CD4-positive, alpha-beta T cell treated with Interleukin-4 for 1 hour (primary cell): ENCODE measurements at regions not wholly inside any gene's neighbourhood (a gene's known extent, or its start where the extent isn't known, plus 50 kb on each side); places are given as distances from the start of the nearest gene placed in this dataset.
"Not testable (repeated sequence)": the region's sequence is repeated elsewhere in the genome, so short reads cannot be mapped to it uniquely, and the experiment has no call there.

Experiments
- DNase-seq, 2 donors: peaks; one replicate each; pipeline ENCODE4 v3.0.0-alpha.2; 2020 to 2022

DNA sequence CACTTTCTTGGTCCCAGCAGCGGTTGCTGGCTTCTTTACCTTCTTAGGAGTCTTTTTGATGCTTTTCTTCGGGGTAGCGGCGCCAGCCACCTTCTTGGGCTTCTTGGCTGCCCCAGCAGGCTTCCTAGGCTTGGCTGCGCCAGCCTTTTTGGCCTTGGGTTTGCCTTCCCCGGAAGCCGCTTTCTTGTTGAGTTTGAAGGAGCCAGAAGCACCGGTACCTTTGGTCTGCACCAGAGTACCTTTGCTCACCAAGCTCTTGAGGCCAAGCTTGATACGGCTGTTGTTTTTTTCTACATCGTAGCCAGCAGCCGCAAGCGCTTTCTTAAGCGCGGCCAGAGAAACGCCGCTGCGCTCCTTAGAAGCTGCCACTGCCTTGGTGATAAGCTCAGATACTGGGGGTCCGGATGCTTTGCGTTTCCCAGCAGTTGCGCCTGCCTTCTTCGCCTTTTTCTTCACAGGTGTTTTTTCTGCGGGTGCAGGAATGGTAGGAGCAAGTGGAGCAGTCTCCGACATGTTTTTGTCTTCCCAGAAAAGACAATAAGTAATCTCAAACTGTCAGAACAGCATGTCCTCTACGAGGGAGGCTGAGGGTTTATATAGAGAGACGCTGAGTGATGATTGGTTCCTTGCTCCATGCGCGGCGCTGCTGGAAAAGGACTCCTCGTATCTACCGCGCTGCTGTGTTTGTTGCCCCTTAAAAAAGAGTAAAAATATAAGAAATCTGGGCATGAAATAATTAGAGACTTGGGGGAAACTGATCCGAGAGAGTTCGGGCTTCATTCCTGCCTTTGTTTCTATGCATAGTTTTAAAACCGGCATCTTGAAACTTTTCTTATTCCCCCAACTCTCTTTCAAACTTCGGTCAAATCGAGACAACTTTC is 130.3 kb upstream of the BTN3A2 start:
- DNase-seq = peak; percentile 85 to 92

DNA sequence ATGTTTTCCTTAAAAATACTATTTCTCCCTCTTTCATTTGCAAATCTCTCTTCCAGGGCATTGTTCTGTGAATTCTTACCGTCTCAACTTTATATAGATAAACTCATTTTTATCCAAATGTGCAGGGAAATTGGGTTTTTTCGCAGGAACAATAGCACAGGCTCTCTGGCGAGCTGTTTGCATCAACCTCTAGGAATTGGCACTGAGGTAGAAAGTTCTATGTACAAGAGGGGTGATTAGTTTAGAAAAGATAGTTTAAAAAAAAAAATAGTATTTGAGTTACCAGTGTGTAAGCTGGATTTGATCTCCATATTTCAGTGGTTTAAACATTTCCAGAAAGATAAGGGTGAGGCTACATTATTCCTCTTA is 129.7 kb upstream of the BTN3A2 start:
- DNase-seq = peak in 1 of 2 donors; percentile 31

DNA sequence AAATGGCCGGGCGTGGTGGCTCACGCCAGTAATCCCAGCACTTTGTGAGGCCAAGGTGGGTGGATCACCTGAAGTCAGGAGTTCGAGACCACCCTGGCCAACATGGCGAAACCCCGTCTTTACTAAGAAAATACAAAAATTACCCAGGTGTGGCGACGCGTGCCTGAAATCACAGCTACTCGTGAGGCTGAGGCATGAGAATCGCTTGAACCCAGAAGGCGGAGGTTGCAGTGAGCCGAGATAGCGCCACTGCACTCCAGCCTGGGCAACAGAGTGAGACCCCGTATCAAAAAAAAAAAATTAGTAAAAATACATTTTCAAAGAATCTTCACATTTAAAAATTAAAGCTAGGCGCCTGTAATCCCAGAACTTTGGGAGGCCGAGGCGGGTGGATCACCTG is 125.6 kb upstream of the BTN3A2 start:
- DNase-seq = not testable (repeated sequence)

DNA sequence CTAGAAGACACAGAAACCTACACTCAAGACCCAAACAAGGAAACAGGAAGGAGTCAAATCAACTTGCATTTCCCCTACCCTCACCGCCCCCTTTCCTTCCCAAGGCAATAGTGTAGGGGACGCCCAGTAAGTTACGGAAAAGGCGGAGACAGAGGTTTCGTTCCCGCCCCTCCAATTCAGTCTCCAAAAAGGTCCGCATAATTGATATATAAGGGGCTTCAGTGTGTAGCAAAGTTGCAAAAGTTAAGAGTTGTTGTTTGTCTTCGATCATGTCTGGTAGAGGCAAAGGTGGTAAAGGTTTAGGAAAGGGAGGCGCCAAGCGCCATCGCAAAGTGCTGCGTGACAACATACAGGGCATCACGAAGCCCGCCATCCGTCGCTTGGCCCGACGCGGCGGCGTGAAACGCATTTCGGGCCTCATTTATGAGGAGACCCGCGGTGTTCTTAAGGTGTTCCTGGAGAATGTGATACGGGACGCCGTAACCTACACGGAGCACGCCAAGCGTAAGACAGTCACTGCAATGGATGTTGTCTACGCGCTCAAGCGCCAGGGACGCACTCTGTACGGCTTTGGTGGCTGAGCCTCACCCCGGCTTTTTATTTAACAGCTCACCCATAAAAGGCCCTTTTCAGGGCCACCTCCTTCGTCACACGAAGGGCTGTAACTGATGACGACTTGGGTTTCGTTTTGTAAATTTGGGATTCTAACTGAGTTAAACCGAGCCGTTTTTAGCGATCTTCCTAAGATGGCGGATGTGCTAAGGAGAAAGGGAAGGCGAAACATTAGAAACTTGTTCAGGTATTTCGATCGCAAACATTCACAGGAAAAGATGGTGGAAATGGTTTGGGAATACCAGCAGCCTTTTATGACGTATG is 124.6 kb upstream of the BTN3A2 start:
- DNase-seq = peak; percentile 88 to 94

DNA sequence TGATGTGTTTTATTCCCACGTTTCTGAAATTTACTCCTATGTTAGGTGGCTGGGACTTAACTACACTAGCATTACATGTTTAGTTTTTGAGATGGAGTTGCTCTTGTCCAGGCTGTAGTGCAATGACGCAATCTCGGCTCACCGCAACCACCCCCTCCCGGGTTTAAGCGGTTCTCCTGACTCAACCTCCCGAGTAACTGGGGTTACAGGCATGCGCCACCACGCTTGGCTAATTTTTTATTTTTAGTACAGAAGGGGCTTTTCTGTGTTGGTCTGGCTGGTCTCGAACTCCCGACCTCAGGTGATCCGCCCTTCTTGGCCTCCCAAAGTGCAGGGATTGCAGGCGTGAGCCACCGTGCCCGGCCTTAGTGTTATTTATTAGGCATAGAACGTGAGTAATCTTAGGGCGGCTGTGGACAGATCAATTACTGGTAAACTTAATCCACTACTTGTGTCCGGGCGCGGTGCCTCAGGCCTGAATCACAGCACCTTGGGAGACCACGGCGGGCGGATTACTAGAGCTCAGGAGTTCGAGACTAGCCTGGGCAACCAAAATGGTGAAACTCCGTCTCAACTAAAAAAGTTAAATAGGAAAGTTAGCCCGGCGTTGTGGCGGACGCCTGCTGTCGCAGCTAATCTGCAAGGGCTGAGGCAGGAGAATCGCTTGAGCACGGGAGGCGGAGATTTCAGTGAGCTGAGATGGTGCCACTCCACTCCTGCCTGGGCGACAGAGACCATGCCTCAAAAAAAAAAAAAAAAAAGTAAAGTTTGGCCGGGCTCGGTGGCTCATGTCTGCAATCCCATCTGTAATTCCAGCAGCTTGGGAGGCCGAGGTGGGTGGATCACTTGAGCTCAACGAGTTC is 123.7 kb upstream of the BTN3A2 start:
- DNase-seq = peak; percentile 66 to 72

DNA sequence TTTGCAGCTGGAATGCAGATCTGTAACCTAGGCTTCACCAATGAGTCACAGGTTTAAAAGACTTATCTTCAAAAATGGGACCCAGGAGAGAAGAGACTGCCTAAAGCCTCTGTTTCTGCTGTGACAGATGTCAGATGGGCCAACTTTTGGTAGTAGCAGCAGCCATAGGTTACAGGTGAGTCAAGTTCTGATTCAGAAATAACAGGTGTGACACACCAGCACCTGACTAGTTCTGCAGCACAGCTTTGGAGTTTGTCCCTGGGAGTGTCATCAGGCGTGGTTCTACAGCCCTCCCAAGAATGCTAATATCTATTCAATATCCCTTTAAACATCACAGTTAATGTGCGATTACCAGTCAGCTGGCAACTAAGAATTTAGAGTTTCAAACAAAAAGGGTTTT is 121.9 kb upstream of the BTN3A2 start:
- DNase-seq = no peak

DNA sequence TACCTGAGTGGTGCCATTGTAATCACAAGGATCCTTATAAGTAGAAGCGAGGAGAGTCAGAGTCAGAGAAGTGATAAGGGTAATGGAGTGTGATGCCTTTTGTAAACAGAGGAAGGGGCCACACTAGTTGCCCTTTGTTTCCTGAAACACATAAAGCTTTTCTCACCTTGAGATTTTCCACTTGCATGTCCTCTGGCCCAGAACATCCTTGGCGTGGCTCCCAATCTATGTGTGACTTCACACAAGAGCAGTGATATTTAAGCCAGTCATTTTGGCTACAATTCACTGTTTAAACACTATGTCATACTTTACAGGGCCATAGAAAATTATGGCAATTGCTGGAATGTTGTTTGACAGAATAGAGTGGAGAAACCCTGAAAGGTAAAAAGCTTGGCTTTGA is 121.2 kb upstream of the BTN3A2 start:
- DNase-seq = no peak

DNA sequence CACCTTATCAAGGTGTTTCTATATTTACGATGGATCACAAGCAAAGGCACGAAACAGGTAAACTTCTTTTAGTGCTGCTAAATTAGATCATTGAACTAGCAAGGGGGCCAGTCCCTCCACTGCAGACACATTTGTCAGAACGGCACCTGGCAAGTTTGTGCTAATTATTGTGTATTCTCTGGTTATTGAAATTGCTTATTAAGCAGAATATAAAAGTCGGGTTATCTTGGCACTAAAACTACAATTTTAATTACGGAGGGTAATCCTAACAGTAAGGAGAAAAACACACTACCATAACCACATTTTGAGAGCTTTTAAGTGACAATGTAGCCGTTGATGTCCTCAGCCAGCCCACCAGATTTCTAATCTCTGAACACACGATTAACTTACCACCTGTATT is 118.9 kb upstream of the BTN3A2 start:
- DNase-seq = no peak

DNA sequence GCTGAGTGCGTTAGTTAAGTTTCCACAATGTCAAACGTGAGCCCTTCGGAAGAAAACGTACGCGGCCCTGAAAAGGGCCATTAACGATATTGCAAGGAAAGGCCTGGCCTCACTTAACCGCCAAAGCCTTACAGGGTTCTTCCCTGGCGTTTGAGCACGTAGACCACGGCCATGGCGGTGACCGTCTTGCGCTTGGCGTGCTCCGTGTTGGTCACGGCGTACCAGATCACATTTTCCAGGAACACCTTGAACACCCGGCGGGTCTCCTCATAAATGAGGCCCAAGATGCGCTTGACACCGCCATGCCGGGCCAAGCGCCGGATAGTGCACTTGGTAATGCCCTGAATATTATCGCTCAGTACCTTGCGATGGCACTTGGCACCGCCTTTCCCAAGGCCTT is 118.4 kb upstream of the BTN3A2 start:
- DNase-seq = no peak

DNA sequence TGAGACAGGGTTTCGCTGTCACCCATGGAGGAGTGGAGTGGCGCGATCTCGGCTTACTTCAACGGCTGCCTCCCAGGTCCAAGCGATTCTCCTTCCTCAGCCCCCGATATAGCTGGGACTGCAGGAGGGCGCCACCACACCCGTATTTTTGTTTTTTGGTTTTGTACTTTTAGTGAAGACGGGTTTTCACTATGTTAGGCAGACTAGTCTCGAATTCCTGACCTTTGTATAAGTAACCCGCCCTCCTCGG is 115.4 kb upstream of the BTN3A2 start:
- no peak for DNase-seq

DNA sequence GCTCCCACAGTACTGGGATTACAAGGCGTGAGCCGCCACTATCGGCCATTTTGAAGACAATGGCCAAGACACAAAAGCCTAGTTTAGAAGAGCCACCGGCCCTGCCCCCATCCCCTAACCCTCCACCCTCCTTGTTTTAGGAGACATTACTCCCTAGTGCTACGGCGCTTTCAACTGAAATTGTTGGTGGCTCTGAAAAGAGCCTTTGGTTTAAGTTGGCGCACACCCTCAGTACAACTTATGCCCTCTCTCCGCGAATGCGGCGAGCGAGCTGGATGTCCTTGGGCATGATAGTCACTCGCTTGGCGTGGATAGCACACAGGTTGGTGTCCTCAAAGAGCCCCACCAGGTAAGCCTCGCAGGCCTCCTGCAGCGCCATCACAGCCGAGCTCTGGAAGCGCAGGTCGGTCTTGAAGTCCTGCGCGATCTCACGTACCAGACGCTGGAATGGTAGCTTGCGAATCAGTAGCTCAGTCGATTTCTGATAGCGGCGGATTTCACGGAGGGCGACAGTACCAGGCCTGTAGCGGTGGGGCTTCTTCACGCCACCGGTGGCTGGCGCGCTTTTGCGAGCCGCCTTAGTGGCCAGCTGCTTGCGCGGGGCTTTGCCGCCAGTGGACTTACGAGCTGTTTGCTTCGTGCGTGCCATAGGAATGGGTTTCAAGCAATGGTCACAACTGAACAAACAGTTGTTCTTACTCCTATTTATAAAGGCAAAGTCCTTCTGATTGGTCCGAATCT is 114.9 kb upstream of the BTN3A2 start:
- DNase-seq = peak; percentile 84

DNA sequence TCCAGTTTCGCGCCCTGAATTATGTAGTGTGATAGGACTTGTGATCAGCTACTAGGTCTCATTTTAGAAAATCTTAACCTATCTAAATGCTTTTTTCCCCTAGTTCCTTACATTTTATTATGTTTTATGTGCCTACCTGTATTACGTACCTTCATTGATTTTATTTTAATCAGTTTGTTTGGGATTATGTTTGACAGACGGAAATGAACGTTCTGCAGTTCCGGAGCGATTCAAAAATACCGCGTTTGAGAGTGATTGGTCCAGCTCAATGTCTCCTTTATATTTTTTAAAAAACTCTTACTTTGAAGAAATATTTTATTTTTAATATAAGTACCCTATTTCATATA is 114.3 kb upstream of the BTN3A2 start:
- peak; percentile 53 to 74 for DNase-seq

DNA sequence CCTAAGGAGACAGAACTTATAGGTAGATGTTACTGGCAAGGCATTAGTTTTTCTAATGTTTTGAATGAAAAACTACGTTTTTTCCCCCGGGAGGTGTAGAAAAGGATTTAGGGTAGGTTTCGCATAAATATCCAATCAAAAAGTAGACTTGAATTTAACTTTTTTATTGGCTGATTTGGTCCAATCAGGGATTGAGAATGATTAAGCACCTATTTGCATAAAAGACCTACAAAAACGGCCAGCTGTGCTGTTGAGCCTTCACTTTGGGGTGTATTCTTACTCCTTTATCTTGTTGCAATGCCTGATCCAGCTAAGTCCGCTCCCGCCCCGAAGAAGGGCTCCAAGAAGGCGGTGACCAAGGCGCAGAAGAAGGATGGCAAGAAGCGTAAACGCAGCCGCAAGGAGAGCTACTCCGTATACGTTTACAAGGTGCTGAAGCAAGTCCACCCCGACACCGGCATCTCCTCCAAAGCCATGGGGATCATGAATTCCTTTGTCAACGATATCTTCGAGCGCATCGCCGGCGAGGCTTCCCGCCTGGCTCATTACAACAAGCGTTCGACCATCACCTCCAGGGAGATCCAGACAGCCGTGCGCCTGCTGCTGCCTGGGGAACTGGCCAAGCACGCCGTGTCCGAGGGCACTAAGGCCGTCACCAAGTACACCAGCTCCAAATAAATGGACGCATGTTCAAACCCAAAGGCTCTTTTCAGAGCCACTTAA is 113.5 kb upstream of the BTN3A2 start:
- DNase-seq = peak; percentile 77 to 90

DNA sequence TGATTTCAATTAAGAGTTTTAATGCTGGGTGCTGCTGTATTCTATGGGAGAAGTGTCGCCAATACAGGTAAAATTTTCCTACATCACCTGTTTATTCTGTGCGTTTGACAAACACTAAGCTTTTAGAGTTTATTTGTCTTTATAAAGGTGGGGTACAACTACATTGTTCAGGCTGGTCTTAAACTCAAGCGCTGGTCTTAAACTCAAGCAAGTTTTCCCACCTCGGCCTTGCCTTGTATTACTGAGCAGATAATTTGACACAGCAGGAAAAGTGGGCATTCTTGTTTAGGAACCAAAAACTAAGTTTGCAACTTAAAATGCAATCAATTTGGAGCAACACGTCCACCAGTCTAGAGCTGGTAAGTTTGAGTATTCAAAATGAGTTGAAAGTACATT is 112.9 kb upstream of the BTN3A2 start:
- DNase-seq = no peak

DNA sequence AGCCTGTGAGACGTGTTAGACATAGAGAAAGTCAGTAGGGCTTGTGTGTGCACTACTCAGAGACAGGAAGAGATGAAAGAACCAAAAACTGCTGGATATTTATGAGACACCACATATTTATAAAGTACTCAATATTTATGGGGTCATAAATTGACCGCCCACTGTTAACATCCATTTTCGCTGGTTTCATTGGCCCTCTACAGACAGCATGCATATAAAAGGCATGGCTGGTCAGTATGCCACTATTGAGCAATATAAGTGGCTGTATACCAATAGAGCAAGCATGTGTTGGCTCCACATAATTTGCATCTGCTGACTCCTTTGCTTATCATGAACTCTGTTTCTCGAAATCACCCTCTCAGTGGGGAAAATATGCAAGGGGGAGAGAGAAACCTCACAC is 110.3 kb upstream of the BTN3A2 start:
- no peak for DNase-seq

DNA sequence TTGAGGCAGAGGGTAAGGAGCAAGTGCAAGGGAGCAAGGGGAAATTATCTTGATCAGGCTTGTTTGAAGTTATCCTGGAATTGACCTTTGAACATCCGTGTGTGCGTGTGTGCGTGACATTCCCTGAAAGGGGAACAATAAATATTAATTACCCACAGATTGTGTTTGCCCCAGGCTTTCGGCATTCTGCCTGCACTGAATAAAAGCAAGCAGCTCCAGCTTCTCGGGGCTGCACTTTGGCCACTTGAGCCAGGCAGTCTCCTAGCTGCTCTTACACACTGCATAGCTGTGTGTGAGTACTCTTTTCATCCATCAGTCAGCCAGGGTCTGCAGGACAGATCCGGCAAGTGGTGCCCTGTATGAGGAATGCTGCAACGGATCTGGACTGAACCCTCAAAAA is 107.7 kb upstream of the BTN3A2 start:
- no peak for DNase-seq

DNA sequence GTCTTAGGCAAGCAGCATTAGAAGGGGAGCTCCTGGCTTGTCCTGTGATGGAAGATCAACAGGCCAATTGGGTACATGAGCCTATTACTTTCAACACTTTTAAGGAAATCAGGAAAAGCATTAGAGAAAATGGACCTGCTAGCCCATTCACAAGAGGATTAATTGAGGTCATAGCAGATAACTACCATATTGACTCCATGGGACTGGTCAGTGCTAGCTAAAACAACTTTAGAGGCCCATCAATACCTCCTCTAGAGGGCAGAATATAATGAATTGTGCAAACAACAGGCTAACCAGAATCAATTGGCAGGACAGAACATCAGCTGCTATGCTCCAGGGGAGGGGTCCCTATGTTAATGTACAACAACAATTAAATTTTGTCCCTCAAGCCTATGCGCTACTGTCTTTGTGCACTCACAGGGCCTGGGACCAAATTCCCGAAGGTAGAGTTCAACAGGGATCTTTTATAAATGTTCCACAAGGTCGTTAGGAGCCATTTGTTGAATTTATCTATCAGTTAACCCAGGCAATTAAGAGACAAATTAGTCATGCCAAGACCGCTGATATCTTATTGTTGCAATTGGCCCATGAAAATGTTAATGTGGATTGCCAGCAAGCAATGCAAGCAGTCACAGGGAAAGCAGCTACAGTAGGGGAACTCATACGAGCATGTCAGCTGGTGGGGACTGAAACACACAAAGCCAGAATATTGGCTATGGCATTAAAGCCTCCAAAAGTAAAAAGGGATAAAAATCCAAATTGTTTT is 106.6 kb upstream of the BTN3A2 start:
- DNase-seq = no peak

DNA sequence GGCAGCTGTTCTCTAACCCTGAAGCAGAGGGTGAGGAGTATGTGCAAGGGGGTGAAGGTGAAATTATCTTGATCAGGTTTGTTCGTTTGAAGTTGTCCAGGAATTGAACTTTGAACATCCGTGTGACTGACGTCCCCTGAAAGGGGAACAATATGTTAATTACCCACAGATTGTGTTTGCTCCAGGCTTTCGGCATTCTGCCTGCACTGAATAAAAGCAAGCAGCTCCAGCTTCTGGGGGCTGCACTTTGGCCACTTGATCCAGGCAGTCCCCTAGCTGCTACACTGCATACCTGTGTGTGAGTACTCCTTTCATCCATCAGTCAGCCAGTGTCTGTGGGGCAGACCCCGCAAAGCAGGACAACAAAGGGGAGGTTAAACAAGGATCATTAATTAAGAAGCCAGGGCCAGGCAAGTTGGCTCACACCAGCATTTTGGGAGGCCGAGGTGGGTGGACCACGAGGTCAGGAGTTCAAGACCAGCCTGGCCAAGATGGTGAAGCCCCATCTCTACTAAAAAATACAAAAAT is 104.8 kb upstream of the BTN3A2 start:
- no peak for DNase-seq

DNA sequence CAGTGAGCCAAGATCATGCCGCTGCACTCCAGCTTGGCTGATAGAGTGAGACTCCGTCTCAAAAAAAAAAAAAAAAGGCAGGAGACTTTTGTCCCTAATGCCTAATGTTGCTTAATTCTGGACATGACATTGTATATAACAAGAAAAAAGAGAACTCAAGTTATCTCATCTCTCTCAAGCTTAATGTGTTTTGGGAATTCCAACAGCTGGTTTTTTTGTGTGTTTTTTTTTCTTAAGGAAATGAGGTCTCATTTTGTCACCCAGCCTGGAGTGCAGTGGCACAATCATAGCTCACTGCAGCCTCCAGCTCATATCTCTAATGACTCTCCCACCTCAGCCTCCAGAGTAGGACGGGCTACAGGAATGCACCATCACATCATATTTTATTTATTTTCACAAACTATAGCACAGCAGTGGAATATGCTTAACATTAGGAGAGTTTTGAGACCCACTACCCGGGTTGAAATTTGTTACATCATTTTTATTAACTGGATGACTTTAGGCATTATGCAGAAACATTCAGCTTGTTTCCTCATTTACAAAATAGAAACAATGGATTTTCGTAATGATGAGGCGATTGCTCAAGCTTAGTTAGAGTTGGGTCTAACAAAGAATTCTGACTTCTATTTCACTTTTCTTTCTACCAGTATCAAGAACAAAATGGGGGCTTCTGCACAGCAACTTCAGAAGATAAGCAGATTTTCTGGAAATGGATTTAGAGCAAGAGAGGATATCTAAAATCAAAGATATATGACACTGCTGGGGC is 104.1 kb upstream of the BTN3A2 start:
- DNase-seq = no peak

DNA sequence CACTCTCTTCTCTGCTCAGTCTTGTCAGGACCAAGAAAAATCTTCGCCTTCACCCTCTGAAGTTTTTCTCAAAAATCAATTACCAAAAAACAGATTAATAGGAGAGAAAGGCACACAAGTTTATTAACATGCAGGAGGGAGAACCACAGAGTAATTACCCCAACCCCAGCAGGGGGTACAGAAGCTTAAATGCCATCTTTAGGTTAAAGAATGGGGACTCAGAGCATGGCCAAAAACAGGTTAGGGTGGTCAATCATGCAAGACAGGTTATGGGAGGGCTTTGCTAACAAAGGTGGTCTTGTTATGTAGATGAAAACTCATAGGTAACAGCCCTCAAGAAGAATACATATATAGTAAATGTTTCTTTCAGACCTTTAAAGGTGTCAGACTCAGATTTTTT is 100.5 kb upstream of the BTN3A2 start:
- no peak for DNase-seq
